ENCODE measurements at regions not wholly inside any gene's neighbourhood (a gene's known extent, or its start where the extent isn't known, plus 50 kb on each side); places are given as distances from the start of the nearest gene placed in this dataset.

GRCh38 chr3:74059923-74060600, 435.3 kb upstream of the PDZRN3 start:
- TF ChIP-seq CTCF (IDR thresholded peaks at IDR 0.05 in 8 of 11, conservative IDR thresholded peaks at IDR 0.05 in 3 of 11) = no peak
- no peak for TF ChIP-seq POLR2AphosphoS5 (IDR thresholded peaks at IDR 0.05)
- TF ChIP-seq POLR2A (IDR thresholded peaks at IDR 0.05) = no peak
